ENCODE measurements at regions not wholly inside any gene's neighbourhood (a gene's known extent, or its start where the extent isn't known, plus 50 kb on each side); places are given as distances from the start of the nearest gene placed in this dataset.
"Not testable (repeated sequence)": the region's sequence is repeated elsewhere in the genome, so short reads cannot be mapped to it uniquely, and the experiment has no call there.

DNA sequence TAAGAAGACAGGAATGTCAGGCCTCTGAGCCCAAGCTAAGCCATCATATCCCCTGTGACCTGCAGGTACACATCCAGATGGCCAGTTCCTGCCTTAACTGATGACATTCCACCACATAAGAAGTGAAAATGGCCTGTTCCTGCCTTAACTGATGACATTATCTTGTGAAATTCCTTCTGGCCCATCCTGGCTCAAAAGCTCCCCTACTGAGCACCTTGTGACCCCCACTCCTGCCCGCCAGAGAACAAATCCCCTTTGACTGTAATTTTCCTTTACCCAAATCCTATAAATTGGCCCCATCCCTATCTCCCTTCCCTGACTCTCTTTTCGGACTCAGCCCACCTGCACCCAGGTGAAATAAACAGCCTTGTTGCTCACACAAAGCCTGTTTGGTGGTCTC, 537.2 kb upstream of the CRIM1 start:
- TF ChIP-seq, protein P1, sequence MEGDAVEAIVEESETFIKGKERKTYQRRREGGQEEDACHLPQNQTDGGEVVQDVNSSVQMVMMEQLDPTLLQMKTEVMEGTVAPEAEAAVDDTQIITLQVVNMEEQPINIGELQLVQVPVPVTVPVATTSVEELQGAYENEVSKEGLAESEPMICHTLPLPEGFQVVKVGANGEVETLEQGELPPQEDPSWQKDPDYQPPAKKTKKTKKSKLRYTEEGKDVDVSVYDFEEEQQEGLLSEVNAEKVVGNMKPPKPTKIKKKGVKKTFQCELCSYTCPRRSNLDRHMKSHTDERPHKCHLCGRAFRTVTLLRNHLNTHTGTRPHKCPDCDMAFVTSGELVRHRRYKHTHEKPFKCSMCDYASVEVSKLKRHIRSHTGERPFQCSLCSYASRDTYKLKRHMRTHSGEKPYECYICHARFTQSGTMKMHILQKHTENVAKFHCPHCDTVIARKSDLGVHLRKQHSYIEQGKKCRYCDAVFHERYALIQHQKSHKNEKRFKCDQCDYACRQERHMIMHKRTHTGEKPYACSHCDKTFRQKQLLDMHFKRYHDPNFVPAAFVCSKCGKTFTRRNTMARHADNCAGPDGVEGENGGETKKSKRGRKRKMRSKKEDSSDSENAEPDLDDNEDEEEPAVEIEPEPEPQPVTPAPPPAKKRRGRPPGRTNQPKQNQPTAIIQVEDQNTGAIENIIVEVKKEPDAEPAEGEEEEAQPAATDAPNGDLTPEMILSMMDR (IDR thresholded peaks at IDR 0.05): not testable (repeated sequence)
- TF ChIP-seq POLR2A (IDR thresholded peaks at IDR 0.05): not testable (repeated sequence)

Measured in right lobe of liver (tissue), 4 donors.